ENCODE measurements at regions not wholly inside any gene's neighbourhood (a gene's known extent, or its start where the extent isn't known, plus 50 kb on each side); places are given as distances from the start of the nearest gene placed in this dataset.

DNA sequence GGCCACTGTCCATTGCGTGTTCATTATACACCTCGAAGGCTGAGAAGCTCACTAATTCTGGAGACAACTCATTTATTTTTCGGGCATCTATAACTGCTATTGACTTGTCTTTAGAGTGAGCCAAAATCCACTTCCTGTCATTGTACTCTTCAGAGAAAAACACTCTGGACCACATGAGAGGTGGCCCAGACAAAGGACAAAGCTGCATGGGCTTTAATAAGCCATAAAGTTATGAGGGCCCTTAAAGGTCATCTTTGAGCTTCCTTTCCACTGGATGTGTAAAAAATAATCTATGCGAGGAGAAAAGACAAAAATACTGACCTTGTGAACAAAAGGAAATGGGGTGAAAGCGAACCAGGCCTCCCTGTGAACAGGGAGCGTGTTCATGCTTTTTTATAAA is 63.5 kb upstream of the ZC3H12C start:
- TF ChIP-seq YY1 (IDR thresholded peaks at IDR 0.05; ENCODE audit: insufficient read depth, insufficient read length) (no peak), ZNF274 (IDR thresholded peaks at IDR 0.05; ENCODE audit: low read depth, low read length) (no peak), SUZ12 (IDR thresholded peaks at IDR 0.05; ENCODE audit: extremely low read depth, insufficient read depth, insufficient read length) (no peak)

Measured in NT2/D1 (cell line).